Uterus (tissue), 3 donors: ENCODE measurements at regions not wholly inside any gene's neighbourhood (a gene's known extent, or its start where the extent isn't known, plus 50 kb on each side); places are given as distances from the start of the nearest gene placed in this dataset.

Experiments used
- DNase-seq, 2 donors: peaks; one replicate each; pipeline ENCODE4 v3.0.0-alpha.2; 2019 to 2020
- H3K27ac ChIP-seq, 2 donors: fragments of 200-600 bp; sonication (generic); 1 replicate in 1 of 2; 2 replicates in 1 of 2; pipeline ENCODE4 v1.5.1; 2016 to 2018
- H3K27me3 ChIP-seq, 2 donors: fragments of 200-600 bp; sonication (generic); one replicate each; pipeline ENCODE4 v1.5.1; 2018 to 2019; ENCODE audit warnings: control low read depth in 1 of 2
- H3K36me3 ChIP-seq, 2 donors: fragments of 200-600 bp; sonication (generic); one replicate each; pipeline ENCODE4 v1.5.1; 2019; ENCODE audit warnings: control low read depth in 1 of 2
- H3K4me1 ChIP-seq, 2 donors: fragments of 200-600 bp; sonication (generic); one replicate each; pipeline ENCODE4 v1.5.1; 2018 to 2019; ENCODE audit warnings: control low read depth in 1 of 2
- H3K4me3 ChIP-seq, 2 donors: fragments of 200-600 bp; sonication (generic); 1 replicate in 1 of 2; 2 replicates in 1 of 2; pipeline ENCODE4 v1.5.1; 2018 to 2019; ENCODE audit warnings: mild to moderate bottlenecking in 1 of 2
- H3K9me3 ChIP-seq, 2 donors: fragments of 200-600 bp; sonication (generic); one replicate each; pipeline ENCODE4 v1.5.1; 2019; ENCODE audit warnings: control low read depth in 1 of 2
- CTCF ChIP-seq, 4 experiments: fragments of 200-600 bp in 2 of 4; fragments of 450-650 bp in 2 of 4; sonication (generic) in 2 of 4; IDR thresholded peaks; one replicate each; pipeline ENCODE4 v1.5.1; 2016 to 2019; ENCODE audit warnings: antibody characterized with exemption in 4 of 4, mild to moderate bottlenecking in 2 of 4, moderate library complexity in 1 of 4
- POLR2A ChIP-seq, 2 donors: fragments of 450-650 bp; IDR thresholded peaks; one replicate each; pipeline ENCODE4 v1.6.1; 2016; ENCODE audit warnings: antibody characterized with exemption in 2 of 2, mild to moderate bottlenecking in 1 of 2, moderate library complexity in 1 of 2
- intact Hi-C: fragments of 100-400 bp; cut with DNase I; formaldehyde crosslinking; loops from one replicate; pipeline ENCODE4 v1.15.1; 2023; ENCODE audit warnings: low total_unique reads
- donor health status: DM: yes; HTN: yes; CAD: no.

- intact Hi-C loops, result no loop called here
- peaks cover 0 to 12% of the 10 kb centered on the region in 2 donors for H3K4me1 ChIP-seq
- no peaks in the 10 kb centered on the region for H3K36me3 ChIP-seq
- no peak overlapping the region for H3K27ac ChIP-seq
- H3K9me3 ChIP-seq, result no peaks in the 10 kb centered on the region
- TF ChIP-seq CTCF (IDR thresholded peaks at IDR 0.05) (no peak), POLR2A (IDR thresholded peaks at IDR 0.05) (no peak)
- DNase-seq, result no peak
- no peak overlapping the region for H3K4me3 ChIP-seq
- H3K27me3 ChIP-seq, result no peaks in the 10 kb centered on the region
Observed at GRCh38 chr15:91407269-91407889, 307.3 kb downstream of the SV2B start.

- intact Hi-C loops, result no loop called here
- Histone ChIP-seq H3K27me3 (no peaks in the 10 kb centered on the region), H3K27ac (no peak overlapping the region)
Observed at GRCh38 chr15:91408476-91409076, 308.5 kb downstream of the SV2B start.

GRCh38 chr15:91409387-91409786 lies 309.3 kb downstream of the SV2B start:
- Histone ChIP-seq H3K36me3 (no peaks in the 10 kb centered on the region), H3K9me3 (no peaks in the 10 kb centered on the region), H3K4me1 (peaks cover 0 to 12% of the 10 kb centered on the region in 2 donors), H3K27ac (no peak overlapping the region), H3K27me3 (no peaks in the 10 kb centered on the region), H3K4me3 (no peak overlapping the region)
- intact Hi-C loops, result no loop called here
- no peak for DNase-seq
- no peak for TF ChIP-seq POLR2A (IDR thresholded peaks at IDR 0.05)
- TF ChIP-seq CTCF (IDR thresholded peaks at IDR 0.05), result no peak

More at GRCh38 chr15:91408476-91409076, 308.5 kb downstream of the SV2B start:
- TF ChIP-seq CTCF (IDR thresholded peaks at IDR 0.05) (no peak), POLR2A (IDR thresholded peaks at IDR 0.05) (no peak)
- H3K4me3 ChIP-seq, result no peak overlapping the region
- no peaks in the 10 kb centered on the region for H3K36me3 ChIP-seq
- no peaks in the 10 kb centered on the region for H3K9me3 ChIP-seq
- peaks cover 0 to 12% of the 10 kb centered on the region in 2 donors for H3K4me1 ChIP-seq
- peak in 1 of 2 donors; percentile 25 for DNase-seq

GRCh38 chr15:91411586-91411985 lies 311.5 kb downstream of the SV2B start:
- TF ChIP-seq CTCF (IDR thresholded peaks at IDR 0.05), result no peak
- TF ChIP-seq POLR2A (IDR thresholded peaks at IDR 0.05), result no peak

GRCh38 chr15:91412138-91412928 lies 312.3 kb downstream of the SV2B start:
- H3K27me3 ChIP-seq, result no peaks in the 10 kb centered on the region
- H3K36me3 ChIP-seq, result no peaks in the 10 kb centered on the region
- intact Hi-C loops, result no loop called here
- H3K9me3 ChIP-seq, result no peaks in the 10 kb centered on the region
- DNase-seq, result no peak
- H3K4me1 ChIP-seq, result peaks cover 0 to 12% of the 10 kb centered on the region in 2 donors
- H3K27ac ChIP-seq, result no peak overlapping the region
- no peak overlapping the region for H3K4me3 ChIP-seq
- TF ChIP-seq POLR2A (IDR thresholded peaks at IDR 0.05), result no peak
- no peak for TF ChIP-seq CTCF (IDR thresholded peaks at IDR 0.05)

More at GRCh38 chr15:91411586-91411985, 311.5 kb downstream of the SV2B start:
- H3K27me3 ChIP-seq, result no peaks in the 10 kb centered on the region
- no peaks in the 10 kb centered on the region for H3K36me3 ChIP-seq
- no peak for DNase-seq
- H3K4me1 ChIP-seq, result peaks cover 0 to 12% of the 10 kb centered on the region in 2 donors
- no peaks in the 10 kb centered on the region for H3K9me3 ChIP-seq
- no peak overlapping the region for H3K4me3 ChIP-seq
- no peak overlapping the region for H3K27ac ChIP-seq
- intact Hi-C loops, result no loop called here
